Activated T-helper 2 cell treated with anti-CD3 and anti-CD28 coated beads, Interferon-gamma antibody, Interleukin-2, Interleukin-4, amounts not matched to agents 10 μg/mL and 5 μg/mL and 100 μg/mL, durations not matched to agents 14 hours and 24 hours and 36 hours (primary cell): ENCODE measurements at regions not wholly inside any gene's neighbourhood (a gene's known extent, or its start where the extent isn't known, plus 50 kb on each side); places are given as distances from the start of the nearest gene placed in this dataset.

Experiments
- DNase-seq: peaks from one replicate; pipeline ENCODE4 v3.0.0; 2021; ENCODE audit warnings: low spot score
- H3K27ac Mint-ChIP-seq: one replicate; pipeline ENCODE4 v1.8.0; 2021; ENCODE audit warnings: mixed read lengths
- H3K27me3 Mint-ChIP-seq: one replicate; pipeline ENCODE4 v1.8.0; 2021; ENCODE audit warnings: low read depth, mixed read lengths
- H3K36me3 Mint-ChIP-seq: one replicate; pipeline ENCODE4 v1.8.0; 2021; ENCODE audit warnings: low read depth, mixed read lengths
- H3K4me1 Mint-ChIP-seq: one replicate; pipeline ENCODE4 v1.8.0; 2021; ENCODE audit warnings: low read depth, mixed read lengths
- H3K4me3 Mint-ChIP-seq: one replicate; pipeline ENCODE4 v1.8.0; 2021; ENCODE audit warnings: low read depth, mild to moderate bottlenecking, moderate library complexity, mixed read lengths
- H3K9me3 Mint-ChIP-seq: one replicate; pipeline ENCODE4 v1.8.0; 2021; ENCODE audit warnings: mixed read lengths
- intact Hi-C: fragments of 100-400 bp; cut with micrococcal nuclease; formaldehyde crosslinking; loops from one replicate; pipeline ENCODE4 v1.15.1; 2023

DNA sequence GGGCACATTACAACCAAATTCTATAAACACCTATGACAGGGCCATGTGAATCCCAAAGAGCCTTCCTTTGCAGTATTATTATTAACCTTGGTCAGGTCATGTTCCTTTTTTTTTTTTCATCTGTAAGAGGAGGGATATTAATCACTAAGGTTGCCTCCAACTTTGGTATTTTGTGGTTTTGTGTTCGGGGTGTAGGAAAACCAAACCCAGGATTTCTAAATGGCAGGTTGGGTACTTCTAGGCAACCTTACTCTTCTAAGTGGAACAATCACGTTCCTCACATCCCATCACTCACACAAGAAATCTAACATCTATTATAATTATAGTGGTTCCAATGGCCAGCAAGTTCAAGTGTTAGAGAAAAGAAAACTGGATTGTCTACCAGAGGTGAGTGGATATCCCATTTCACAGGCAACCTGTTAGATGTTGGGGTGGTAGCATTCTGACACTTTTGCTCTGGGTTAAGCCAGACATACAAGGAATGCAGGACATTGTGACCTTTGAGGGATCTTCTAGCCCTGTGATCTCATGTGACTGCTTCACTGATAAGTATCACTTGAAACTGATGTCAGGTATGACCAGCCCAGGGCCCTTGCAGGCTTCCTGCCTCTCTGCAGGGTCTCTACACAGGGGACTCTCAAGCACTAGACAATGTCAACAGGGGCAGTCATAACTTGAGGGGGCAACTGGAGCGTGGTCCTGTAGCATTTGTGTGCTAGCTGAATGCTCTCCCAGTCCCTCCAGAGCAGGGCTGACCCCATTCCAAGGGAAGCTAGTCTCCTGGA is 126.2 kb upstream of the VLDLR start:
- no peak for DNase-seq
- Mint-ChIP-seq H3K27ac (no peak overlapping the region), H3K4me3 (no peak overlapping the region), H3K4me1 (no peaks in the 10 kb centered on the region), H3K27me3 (no peaks in the 10 kb centered on the region), H3K9me3 (no peaks in the 10 kb centered on the region), H3K36me3 (no peaks in the 10 kb centered on the region)
- intact Hi-C loops, result no loop called here

DNA sequence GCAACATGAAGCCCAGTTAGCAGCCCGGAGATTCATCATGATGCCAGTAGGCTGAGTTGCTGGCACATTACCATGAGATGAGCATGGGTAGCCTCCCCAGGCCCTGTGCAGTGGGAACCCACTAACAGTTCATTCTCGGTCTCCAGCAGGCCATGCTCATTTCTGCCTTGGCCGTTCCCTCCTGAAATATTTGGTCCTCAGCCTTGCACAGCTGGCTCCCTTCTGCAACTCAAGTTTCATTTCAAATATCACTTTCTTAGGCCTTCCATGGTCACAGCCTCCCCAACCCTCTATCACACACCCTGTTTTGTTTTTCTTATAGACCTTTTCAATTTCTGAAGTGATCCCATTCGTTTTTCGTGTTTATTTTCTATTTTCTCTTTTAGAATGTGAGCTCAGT is 125.4 kb upstream of the VLDLR start:
- Mint-ChIP-seq H3K4me3 (no peak overlapping the region), H3K27ac (no peak overlapping the region), H3K27me3 (no peaks in the 10 kb centered on the region), H3K9me3 (no peaks in the 10 kb centered on the region), H3K36me3 (no peaks in the 10 kb centered on the region), H3K4me1 (no peaks in the 10 kb centered on the region)
- DNase-seq, result no peak
- intact Hi-C loops, result no loop called here

DNA sequence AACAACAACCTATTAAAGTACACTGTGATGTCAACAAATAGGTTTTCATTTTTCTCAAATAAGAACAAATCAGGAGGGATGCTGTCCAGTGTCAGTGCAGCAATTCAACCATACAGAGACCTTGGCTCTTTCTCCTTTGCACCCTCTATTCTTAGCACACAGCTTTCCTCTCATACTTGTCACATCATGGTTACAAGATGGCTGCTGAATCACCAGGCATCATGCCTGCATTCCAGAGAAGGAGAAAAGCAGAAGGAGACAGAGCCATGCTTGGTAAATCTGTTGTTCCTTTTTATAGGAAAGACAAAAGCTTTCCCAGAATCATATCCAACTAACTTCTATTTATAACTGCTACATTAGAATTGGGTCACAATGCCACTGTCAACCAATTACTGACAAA is 124.7 kb upstream of the VLDLR start:
- Mint-ChIP-seq H3K4me1 (no peaks in the 10 kb centered on the region), H3K36me3 (no peaks in the 10 kb centered on the region), H3K4me3 (no peak overlapping the region), H3K9me3 (no peaks in the 10 kb centered on the region), H3K27me3 (no peaks in the 10 kb centered on the region), H3K27ac (no peak overlapping the region)
- DNase-seq, result no peak
- intact Hi-C loops, result no loop called here

DNA sequence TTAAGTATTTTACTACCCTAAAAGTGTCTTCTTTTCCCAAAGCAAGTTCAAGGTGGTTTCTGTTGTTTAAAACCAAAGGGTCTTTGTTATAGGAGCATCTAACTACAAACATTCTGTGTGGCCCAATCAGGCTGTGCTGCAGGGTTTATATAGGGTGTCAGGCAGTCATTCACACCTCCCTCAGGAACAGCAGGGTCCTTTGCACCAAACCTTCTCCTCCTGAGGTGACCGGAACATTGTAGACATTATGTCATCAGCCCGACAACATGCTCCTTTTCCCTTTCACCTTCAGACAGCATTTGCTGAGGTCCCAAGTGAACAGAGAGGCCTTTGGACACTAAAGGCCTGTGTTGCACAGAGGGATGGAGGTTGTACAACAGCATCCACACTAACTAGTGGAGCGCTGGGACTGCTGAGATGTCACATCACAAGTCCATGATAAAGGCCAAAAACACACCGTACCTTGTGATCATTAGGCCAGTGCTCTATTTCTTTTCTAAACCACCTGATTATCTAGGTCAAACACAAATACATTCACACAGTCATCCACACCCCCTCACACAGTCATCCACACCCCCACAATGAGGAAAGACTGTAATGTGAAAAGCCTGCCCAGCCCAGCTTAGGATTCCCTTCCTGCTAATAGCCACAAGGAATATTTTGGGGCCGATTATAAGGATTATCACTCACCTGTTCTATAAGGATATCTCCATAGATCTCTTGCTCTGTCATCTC is 123.8 kb upstream of the VLDLR start:
- Mint-ChIP-seq H3K4me3 (no peak overlapping the region), H3K36me3 (no peaks in the 10 kb centered on the region), H3K27ac (no peak overlapping the region), H3K9me3 (no peaks in the 10 kb centered on the region), H3K27me3 (no peaks in the 10 kb centered on the region), H3K4me1 (no peaks in the 10 kb centered on the region)
- no peak for DNase-seq
- intact Hi-C loops, result no loop called here

DNA sequence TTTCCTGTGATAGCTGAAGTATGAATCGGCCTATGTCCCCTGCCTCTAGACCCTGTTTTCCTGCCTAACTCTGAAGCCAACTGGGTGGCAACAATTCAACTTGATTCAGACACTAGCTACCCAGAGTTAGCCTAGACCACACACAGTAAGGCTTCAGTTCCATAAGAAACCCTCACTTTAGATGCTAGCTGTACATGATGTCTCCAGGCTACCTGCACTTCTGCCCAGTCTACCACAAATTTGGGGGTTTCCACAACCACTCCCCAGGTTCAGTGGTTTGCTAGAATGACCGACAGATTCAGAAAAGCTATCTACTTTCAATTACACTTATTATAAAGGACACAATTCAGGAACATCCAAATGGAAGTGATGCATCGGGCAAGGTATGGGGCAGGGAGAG is 119.4 kb upstream of the VLDLR start:
- no peaks in the 10 kb centered on the region for H3K4me1 Mint-ChIP-seq
- H3K36me3 Mint-ChIP-seq, result no peaks in the 10 kb centered on the region
- H3K9me3 Mint-ChIP-seq, result no peaks in the 10 kb centered on the region
- no peak overlapping the region for H3K27ac Mint-ChIP-seq
- no peak for DNase-seq
- H3K4me3 Mint-ChIP-seq, result no peak overlapping the region
- no peaks in the 10 kb centered on the region for H3K27me3 Mint-ChIP-seq
- intact Hi-C loops, result no loop called here

DNA sequence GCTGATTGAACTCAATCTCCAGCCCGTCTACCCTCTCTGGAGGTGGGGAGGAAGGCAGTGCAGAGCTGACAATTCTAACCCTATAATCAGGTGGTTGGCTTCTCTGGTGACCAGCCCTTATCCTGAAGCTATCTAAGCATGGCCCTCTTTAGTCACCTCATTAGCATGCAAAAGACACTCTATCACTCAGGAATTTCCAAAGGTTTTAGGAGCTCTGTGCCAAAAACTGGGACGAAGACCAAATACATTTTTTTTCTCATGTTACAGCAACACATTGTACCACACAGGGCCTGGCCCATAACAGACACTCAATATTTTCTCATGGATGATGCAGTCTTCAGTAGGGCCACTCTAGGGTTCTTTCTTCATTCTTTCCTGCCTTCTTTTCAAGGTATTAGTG is 118.8 kb upstream of the VLDLR start:
- Mint-ChIP-seq H3K27me3 (no peaks in the 10 kb centered on the region), H3K27ac (no peak overlapping the region), H3K4me1 (no peaks in the 10 kb centered on the region), H3K4me3 (no peak overlapping the region), H3K9me3 (no peaks in the 10 kb centered on the region), H3K36me3 (no peaks in the 10 kb centered on the region)
- intact Hi-C loops, result no loop called here
- no peak for DNase-seq

DNA sequence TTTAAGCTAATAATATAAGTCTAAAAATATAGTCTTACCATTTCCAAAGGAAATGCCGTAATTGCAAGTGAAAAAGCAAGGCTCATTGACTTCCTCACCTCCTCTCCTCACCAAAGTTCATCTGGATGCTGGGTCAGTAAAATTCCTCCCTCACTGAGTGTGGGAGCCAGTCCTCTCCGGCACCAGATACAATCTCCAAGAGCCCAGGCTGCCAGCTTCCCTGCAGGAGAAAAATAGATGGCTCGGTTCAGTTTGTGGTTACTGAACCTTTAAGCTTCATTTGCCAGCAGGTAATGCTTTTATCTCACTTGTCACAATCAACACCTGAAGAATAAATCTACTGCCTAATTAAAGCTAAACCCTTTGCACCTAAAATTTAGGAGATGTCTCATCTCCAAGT is 115.3 kb upstream of the VLDLR start:
- no peaks in the 10 kb centered on the region for H3K27me3 Mint-ChIP-seq
- no peaks in the 10 kb centered on the region for H3K36me3 Mint-ChIP-seq
- no peak for DNase-seq
- no peak overlapping the region for H3K4me3 Mint-ChIP-seq
- no peaks in the 10 kb centered on the region for H3K4me1 Mint-ChIP-seq
- intact Hi-C loops, result no loop called here
- no peak overlapping the region for H3K27ac Mint-ChIP-seq
- H3K9me3 Mint-ChIP-seq, result no peaks in the 10 kb centered on the region

DNA sequence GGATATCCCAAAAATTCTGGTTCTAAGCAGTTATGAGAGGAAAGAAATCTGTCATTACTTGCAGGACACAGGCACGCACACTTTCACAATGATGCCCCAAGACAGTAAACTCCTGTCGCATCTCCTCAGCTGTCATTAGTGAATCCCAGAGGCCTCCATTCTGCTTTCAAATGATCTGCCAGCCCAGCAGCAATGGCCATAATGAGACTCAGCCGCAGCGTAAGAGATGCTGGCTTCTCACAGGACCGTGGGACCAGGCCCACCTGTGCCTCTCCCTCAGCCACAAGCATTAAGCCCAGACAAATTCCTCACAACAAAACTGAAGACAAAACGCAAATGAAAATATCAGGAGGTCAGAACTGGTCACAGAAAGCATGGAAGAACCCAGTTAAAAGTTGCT is 98.0 kb upstream of the VLDLR start:
- Mint-ChIP-seq H3K4me1 (no peaks in the 10 kb centered on the region), H3K27me3 (peaks cover 2% of the 10 kb centered on the region), H3K4me3 (no peak overlapping the region), H3K36me3 (no peaks in the 10 kb centered on the region), H3K27ac (no peak overlapping the region), H3K9me3 (peaks cover 5% of the 10 kb centered on the region)
- no peak for DNase-seq
- intact Hi-C loops, result no loop called here

DNA sequence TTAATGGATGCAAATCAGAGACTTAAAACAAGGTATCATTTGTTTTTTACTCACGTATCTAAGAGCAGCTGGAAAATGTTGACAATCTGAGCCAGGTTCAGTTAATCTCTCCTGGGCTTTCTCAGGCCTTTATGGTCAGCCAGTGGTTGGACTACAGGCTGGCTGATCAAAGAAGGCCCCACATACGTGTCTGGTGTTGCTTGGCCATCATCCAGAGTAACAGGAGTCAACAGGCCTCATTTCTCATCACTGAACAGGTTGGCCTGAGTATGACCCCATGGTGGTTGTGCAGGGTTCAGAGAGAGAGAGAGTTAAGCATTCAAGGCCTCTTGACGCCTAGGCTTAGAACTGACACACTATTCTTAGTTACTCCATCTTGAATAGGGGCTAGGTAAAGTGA is 97.0 kb upstream of the VLDLR start:
- no peak overlapping the region for H3K27ac Mint-ChIP-seq
- H3K4me1 Mint-ChIP-seq, result no peaks in the 10 kb centered on the region
- H3K9me3 Mint-ChIP-seq, result no peaks in the 10 kb centered on the region
- no peak for DNase-seq
- intact Hi-C loops, result no loop called here
- no peaks in the 10 kb centered on the region for H3K27me3 Mint-ChIP-seq
- no peak overlapping the region for H3K4me3 Mint-ChIP-seq
- H3K36me3 Mint-ChIP-seq, result no peaks in the 10 kb centered on the region

DNA sequence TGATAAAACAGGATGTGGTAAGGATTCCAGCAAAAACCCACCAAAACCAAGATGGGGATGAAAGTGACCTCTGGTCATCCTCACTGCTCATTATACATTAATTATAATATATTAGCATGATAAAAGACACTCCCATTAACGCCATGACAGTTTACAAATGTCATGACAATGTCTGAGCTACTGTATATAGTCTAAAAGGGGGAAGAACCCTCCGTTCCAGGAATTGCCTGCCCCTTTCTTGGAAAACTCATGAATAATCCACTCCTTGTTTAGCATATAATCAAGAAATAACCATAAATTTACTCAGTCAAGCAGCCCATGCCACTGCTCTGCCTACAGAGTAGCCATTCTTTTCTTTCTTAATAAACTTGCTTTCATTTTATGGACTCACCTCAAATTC is 96.4 kb upstream of the VLDLR start:
- DNase-seq, result no peak

DNA sequence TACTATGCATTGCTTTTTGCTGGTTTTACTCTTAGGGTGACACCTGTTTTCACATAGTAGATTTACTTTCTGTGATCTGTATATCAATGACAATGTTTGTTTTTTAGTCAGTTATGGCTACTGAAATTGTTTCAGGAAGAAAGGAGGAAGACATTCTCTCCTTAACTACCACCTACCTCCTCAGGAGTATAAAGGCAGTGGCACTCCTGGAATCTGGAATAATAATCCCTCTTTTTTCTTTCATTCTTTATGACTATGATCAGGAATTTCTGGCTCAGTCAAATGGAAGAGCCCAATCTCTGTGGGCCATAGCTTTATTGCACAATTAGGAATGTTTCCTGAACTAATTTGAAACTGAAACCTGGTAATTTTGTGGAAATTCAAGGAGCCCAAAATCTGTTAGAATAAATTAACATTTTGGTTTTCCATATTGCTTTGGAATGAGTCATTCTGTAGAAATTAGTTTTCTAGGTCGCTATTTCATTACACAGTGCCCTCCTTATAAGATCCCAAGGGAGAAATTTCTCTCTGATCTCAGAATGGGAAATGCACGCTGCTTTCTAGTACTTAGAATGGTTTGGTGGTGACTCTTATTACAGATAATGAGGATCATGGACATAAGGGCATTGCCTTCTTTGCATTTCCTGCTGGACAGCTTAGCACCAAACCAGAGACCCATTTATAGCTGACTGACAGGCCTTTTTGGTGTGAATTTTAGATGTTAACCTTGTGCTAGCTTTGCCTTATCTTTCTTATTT is 95.3 kb upstream of the VLDLR start:
- no peak overlapping the region for H3K27ac Mint-ChIP-seq
- DNase-seq, result no peak
- H3K9me3 Mint-ChIP-seq, result no peaks in the 10 kb centered on the region
- no peaks in the 10 kb centered on the region for H3K36me3 Mint-ChIP-seq
- no peaks in the 10 kb centered on the region for H3K27me3 Mint-ChIP-seq
- no peaks in the 10 kb centered on the region for H3K4me1 Mint-ChIP-seq
- H3K4me3 Mint-ChIP-seq, result no peak overlapping the region
- intact Hi-C loops, result no loop called here

More for the DNA sequence above, 96.4 kb upstream of the VLDLR start:
- Mint-ChIP-seq H3K4me3 (no peak overlapping the region), H3K27ac (no peak overlapping the region), H3K27me3 (no peaks in the 10 kb centered on the region), H3K4me1 (no peaks in the 10 kb centered on the region), H3K9me3 (no peaks in the 10 kb centered on the region), H3K36me3 (no peaks in the 10 kb centered on the region)
- intact Hi-C loops, result no loop called here

DNA sequence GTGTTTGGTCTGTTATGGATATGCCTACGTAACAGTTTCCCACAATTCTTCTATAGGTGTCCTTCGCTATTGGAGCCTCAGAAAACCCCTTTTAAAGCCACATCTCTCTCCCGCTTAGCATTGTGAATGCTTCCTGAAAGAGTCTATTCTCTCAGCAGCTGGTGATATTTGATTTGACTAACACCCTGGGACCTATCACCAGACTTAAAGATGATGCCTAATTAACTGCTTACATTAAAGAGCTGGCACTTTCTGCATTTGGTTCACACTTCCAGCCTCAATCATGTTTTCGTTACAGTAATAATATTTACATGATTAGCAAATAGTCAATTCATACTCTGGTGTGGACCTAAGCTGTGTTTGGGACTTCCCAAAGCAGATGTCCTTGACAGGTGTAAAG is 90.1 kb upstream of the VLDLR start:
- H3K9me3 Mint-ChIP-seq, result no peaks in the 10 kb centered on the region
- H3K4me1 Mint-ChIP-seq, result no peaks in the 10 kb centered on the region
- intact Hi-C loops, result no loop called here
- no peak overlapping the region for H3K27ac Mint-ChIP-seq
- no peaks in the 10 kb centered on the region for H3K27me3 Mint-ChIP-seq
- no peak for DNase-seq
- no peaks in the 10 kb centered on the region for H3K36me3 Mint-ChIP-seq
- no peak overlapping the region for H3K4me3 Mint-ChIP-seq

DNA sequence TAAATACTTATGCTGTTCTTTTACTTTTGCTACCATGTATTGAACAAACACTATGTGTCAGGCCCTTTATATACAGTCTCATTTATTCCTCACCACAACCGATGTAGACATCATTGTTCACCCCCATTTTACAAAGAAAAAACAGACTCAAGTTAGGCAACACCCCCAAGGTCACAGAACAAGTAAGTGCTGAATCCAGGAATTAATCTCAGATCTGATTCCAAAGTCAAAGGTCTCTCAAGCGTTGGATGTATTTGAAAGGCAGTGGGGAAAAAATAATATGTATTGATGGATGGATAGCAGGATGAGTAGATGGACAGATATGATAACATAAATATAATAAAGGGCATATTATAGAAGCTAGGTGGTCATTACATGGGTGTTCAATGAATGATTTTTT is 85.1 kb upstream of the VLDLR start:
- no peak for DNase-seq
- no peak overlapping the region for H3K4me3 Mint-ChIP-seq
- intact Hi-C loops, result no loop called here
- H3K27ac Mint-ChIP-seq, result no peak overlapping the region
- H3K4me1 Mint-ChIP-seq, result no peaks in the 10 kb centered on the region
- no peaks in the 10 kb centered on the region for H3K9me3 Mint-ChIP-seq
- H3K36me3 Mint-ChIP-seq, result no peaks in the 10 kb centered on the region
- H3K27me3 Mint-ChIP-seq, result peaks cover 3% of the 10 kb centered on the region
